NB4 (cell line): ENCODE measurements at regions not wholly inside any gene's neighbourhood (a gene's known extent, or its start where the extent isn't known, plus 50 kb on each side); places are given as distances from the start of the nearest gene placed in this dataset.

Source experiments
- DNase-seq: peaks from one replicate; pipeline ENCODE4 v3.0.0; 2010; ENCODE audit warnings: low read depth
- H3K4me3 ChIP-seq: one replicate; pipeline ENCODE4 v1.5.1; 2011; ENCODE audit warnings: mild to moderate bottlenecking, low read depth, low read length, moderate library complexity
- MYC ChIP-seq: IDR thresholded peaks from 2 replicates; pipeline ENCODE4 v1.6.1; 2011; ENCODE audit warnings: low read depth, low read length
- POLR2A ChIP-seq: IDR thresholded peaks from 2 replicates; pipeline ENCODE4 v1.6.1; 2011; ENCODE audit warnings: mild to moderate bottlenecking; ENCODE audit not compliant: insufficient read length; ENCODE audit errors: extremely low read depth
- TF ChIP-seq, protein P1 (sequence below): IDR thresholded peaks from 2 replicates; pipeline ENCODE4 v1.6.1; 2011; ENCODE audit warnings: low read depth, low read length
- TF ChIP-seq, protein P2 (sequence below): IDR thresholded peaks from one replicate; pipeline ENCODE4 v1.5.1; 2012; ENCODE audit warnings: low read depth, low read length

DNA sequence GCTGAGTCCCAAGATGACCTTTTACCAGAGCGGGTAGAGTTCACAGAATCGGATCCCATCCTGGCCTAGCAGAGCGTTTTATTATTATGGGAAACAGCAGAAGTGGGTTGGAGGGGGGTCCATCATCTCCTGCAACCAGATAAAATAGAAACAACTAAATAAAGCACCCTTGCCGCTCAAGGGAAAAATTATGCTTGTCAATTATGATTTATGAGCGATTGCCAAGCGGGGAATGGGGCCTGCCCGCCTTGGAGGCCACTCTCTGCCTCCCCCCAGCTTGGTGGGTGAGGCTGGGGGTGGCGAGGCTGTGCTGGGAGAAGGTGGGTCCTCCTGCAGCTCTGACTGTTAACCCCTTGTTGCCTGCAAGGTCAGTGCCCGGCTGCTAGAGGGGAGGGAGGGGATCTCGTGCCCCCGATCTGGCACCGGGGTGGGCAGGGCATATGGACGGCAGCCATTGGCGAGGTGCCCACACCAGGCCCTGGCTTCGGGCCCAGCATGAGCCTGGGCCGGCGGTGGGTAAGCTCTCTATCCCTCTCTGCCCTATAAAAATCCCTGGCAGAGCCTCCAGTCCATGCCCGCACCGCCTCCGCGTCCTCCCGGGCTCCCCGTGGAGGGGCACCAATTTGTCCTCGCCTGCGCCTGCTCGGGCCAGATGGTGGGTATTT lies 129.1 kb downstream of the URI1 start:
- TF ChIP-seq, protein P1, sequence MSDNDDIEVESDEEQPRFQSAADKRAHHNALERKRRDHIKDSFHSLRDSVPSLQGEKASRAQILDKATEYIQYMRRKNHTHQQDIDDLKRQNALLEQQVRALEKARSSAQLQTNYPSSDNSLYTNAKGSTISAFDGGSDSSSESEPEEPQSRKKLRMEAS = no peak
- TF ChIP-seq POLR2A (no peak), MYC (no peak)
- TF ChIP-seq, protein P2, sequence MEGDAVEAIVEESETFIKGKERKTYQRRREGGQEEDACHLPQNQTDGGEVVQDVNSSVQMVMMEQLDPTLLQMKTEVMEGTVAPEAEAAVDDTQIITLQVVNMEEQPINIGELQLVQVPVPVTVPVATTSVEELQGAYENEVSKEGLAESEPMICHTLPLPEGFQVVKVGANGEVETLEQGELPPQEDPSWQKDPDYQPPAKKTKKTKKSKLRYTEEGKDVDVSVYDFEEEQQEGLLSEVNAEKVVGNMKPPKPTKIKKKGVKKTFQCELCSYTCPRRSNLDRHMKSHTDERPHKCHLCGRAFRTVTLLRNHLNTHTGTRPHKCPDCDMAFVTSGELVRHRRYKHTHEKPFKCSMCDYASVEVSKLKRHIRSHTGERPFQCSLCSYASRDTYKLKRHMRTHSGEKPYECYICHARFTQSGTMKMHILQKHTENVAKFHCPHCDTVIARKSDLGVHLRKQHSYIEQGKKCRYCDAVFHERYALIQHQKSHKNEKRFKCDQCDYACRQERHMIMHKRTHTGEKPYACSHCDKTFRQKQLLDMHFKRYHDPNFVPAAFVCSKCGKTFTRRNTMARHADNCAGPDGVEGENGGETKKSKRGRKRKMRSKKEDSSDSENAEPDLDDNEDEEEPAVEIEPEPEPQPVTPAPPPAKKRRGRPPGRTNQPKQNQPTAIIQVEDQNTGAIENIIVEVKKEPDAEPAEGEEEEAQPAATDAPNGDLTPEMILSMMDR = no peak
- DNase-seq = no peak
- H3K4me3 ChIP-seq = no peak overlapping the region

DNA sequence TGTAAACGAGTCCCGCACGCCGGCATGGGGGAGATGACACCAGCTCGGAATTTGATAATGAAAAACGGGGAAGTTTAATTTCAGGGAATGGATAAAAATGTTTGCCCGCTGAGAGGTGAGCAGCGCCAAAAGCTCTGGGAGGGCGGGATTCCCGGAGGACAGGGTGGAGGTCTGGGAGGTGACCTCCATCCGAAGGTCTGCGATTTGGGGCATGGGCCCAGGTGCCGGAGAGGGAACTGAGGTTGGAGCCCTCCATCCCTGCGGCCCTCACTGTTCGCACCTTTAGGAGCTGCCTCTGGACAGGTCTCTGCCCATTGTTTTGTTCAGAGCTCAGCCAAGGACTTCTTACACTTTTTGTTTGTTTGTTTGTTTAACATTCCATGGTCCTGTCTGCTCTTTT lies 129.8 kb downstream of the URI1 start:
- TF ChIP-seq, protein P1 = no peak
- TF ChIP-seq, protein P2 = no peak
- no peak for TF ChIP-seq MYC
- TF ChIP-seq POLR2A = no peak
- DNase-seq = no peak
- H3K4me3 ChIP-seq = no peak overlapping the region

DNA sequence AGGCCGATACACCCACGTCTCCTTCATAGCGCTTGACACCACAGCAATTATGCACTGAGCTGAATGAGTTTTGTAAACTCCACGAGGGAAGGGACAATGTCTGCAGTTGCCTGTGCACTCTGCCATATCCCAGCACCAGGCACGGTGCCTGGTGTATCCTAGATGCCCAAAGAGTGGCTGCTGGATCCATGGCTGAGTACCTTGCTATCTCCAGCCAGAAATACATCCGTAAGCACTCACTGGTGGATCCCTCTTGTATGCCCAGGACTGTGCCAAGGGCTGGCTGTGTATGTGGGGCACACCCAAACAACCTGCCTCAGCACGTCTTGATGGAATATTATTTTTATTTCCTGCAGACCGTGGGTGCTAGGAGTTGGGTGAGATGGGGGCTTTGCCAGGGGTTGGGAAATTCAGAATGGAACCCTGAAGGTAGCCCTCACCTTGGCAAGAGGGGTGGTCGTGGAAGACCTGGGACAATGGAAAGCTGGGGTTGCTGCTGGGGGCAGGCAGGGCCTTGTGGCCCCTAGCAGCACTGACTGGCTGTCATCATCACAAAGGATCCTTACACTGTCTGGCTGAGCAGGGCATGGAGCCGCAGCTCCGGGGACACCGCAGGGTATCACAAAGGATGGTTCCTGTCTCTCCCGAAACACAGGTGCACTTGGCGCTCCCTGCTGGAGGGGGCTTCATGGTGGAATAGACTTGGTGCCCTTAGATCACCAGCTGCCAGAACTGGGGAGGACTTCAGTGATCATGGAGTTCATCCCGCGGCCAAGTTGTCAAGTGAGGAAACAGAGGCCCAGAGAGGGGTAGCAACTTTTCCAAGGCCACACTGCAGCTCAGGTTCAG lies 131.3 kb downstream of the URI1 start:
- H3K4me3 ChIP-seq = no peak overlapping the region
- TF ChIP-seq, protein P2 = no peak
- TF ChIP-seq, protein P1 = no peak
- TF ChIP-seq MYC (no peak), POLR2A (no peak)
- DNase-seq = no peak

DNA sequence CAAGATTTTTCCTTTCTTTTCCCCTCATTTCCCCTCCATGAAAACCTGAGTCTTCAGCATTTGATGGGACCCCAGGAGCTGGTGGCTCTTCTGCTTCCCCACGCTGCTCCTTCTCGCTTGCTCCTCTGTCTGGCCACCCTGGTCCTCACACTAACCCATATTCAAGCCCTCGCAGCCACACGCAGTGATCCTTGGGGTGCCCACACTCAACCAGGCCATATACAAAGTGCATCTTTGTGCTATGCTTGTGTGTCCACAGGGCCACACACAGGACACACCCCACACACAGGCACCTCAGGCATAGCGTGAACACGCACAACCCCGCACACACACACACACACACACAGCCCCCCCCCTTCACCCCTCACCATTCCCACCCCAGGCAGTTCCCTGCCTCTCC lies 132.1 kb downstream of the URI1 start:
- no peak for DNase-seq
- TF ChIP-seq, protein P2 = no peak
- no peak for TF ChIP-seq MYC
- TF ChIP-seq, protein P1 = no peak
- no peak for TF ChIP-seq POLR2A

DNA sequence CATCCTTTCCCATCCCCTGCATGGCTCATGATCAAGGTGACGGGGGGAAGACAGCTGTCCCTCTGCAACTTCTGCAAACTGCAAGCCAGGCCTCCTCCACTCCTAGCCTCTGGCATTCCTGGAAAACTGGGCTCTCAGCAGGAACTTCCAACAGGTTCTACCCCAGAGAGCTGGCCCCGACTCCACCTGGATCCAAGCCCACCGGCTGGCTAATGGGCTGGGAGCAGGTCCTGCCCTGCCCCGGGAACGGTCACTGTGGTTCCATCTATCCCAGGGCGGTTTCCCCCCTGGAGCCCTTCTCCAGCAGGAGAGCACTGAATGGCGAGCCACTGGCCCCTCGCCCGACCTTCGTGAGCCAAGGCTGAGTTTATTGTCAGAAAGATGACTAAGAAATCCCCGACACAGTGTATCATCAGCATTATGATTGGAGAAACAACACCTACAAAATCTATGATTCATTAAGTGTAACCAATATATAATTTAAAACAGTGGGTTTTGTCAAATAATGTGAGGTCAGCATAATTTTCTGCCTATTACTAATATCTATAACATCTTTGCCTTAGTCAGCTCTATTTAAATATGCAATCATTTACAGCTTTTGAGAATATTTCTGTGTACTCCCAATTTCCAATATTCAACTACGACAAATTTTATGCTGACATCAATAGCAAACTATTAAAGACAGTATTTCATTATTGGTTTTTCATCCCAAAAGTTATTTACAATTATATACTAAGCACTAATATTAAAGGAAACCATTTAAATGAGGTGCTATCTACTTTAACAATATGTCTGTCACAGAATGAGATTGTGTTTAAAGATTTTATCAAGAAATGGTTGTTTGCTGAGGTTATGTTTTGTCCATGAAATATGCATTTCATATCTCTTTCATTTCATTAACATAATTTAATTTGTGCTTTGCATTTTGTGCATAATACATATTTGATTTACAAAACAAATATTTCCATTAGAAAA lies 133.0 kb downstream of the URI1 start:
- no peak overlapping the region for H3K4me3 ChIP-seq
- DNase-seq = no peak
- TF ChIP-seq, protein P1 = no peak
- TF ChIP-seq, protein P2 = no peak
- TF ChIP-seq MYC (no peak), POLR2A (no peak)

More for the DNA sequence above, 132.1 kb downstream of the URI1 start:
- no peak overlapping the region for H3K4me3 ChIP-seq
